ENCODE measurements at regions not wholly inside any gene's neighbourhood (a gene's known extent, or its start where the extent isn't known, plus 50 kb on each side); places are given as distances from the start of the nearest gene placed in this dataset.
"Not testable (repeated sequence)": the region's sequence is repeated elsewhere in the genome, so short reads cannot be mapped to it uniquely, and the experiment has no call there.

GRCh38 chr6:48985025-48985424 lies 478.0 kb downstream of the MMUT start:
- TF ChIP-seq CTCF (IDR thresholded peaks at IDR 0.05) = no peak
- Mint-ChIP-seq H3K9me3 (peaks cover 26% of the 10 kb centered on the region), H3K27ac (no peak overlapping the region), H3K4me1 (ENCODE audit: low read depth) (peaks cover 7% of the 10 kb centered on the region), H3K4me3 (no peak overlapping the region), H3K27me3 (ENCODE audit: insufficient read depth) (no peaks in the 10 kb centered on the region), H3K36me3 (ENCODE audit: low read depth) (peaks cover 27% of the 10 kb centered on the region)
- no peak for DNase-seq

- DNase-seq; H3K27me3 Mint-ChIP-seq (ENCODE audit: insufficient read depth); H3K27ac Mint-ChIP-seq; H3K4me3 Mint-ChIP-seq; H3K4me1 Mint-ChIP-seq (ENCODE audit: low read depth): not testable (repeated sequence)
- peaks cover 23% of the 10 kb centered on the region for H3K9me3 Mint-ChIP-seq
- H3K36me3 Mint-ChIP-seq (ENCODE audit: low read depth) = peaks cover 22% of the 10 kb centered on the region
These were observed 479.1 kb downstream of the MMUT start for GRCh38 chr6:48983968-48984367.

GRCh38 chr6:48983377-48983776 lies 479.7 kb downstream of the MMUT start:
- peaks cover 7% of the 10 kb centered on the region for H3K4me1 Mint-ChIP-seq (ENCODE audit: low read depth)
- no peak overlapping the region for H3K4me3 Mint-ChIP-seq
- no peak for TF ChIP-seq CTCF (IDR thresholded peaks at IDR 0.05)
- peaks cover 17% of the 10 kb centered on the region for H3K9me3 Mint-ChIP-seq
- H3K27me3 Mint-ChIP-seq (ENCODE audit: insufficient read depth) = no peaks in the 10 kb centered on the region; the same call in 1 of the 2 replicates
- no peak for DNase-seq
- no peak overlapping the region for H3K27ac Mint-ChIP-seq
- H3K36me3 Mint-ChIP-seq (ENCODE audit: low read depth) = peaks cover 16% of the 10 kb centered on the region

GRCh38 chr6:48979806-48980205 lies 483.2 kb downstream of the MMUT start:
- peaks cover 13% of the 10 kb centered on the region for H3K4me1 Mint-ChIP-seq (ENCODE audit: low read depth)
- no peak overlapping the region for H3K4me3 Mint-ChIP-seq
- TF ChIP-seq CTCF (IDR thresholded peaks at IDR 0.05) = no peak
- peaks cover 6% of the 10 kb centered on the region for H3K36me3 Mint-ChIP-seq (ENCODE audit: low read depth)
- no peak for DNase-seq
- no peaks in the 10 kb centered on the region; the same call in 1 of the 2 replicates for H3K27me3 Mint-ChIP-seq (ENCODE audit: insufficient read depth)
- H3K27ac Mint-ChIP-seq = no peak overlapping the region
- peaks cover 7% of the 10 kb centered on the region for H3K9me3 Mint-ChIP-seq

GRCh38 chr6:48979085-48979484 lies 484.0 kb downstream of the MMUT start:
- H3K4me3 Mint-ChIP-seq = no peak overlapping the region
- no peak for DNase-seq
- no peaks in the 10 kb centered on the region; the same call in 1 of the 2 replicates for H3K27me3 Mint-ChIP-seq (ENCODE audit: insufficient read depth)
- TF ChIP-seq CTCF (IDR thresholded peaks at IDR 0.05) = no peak
- peaks cover 9% of the 10 kb centered on the region for H3K4me1 Mint-ChIP-seq (ENCODE audit: low read depth)
- peaks cover 6% of the 10 kb centered on the region for H3K36me3 Mint-ChIP-seq (ENCODE audit: low read depth)
- no peak overlapping the region for H3K27ac Mint-ChIP-seq
- peaks cover 7% of the 10 kb centered on the region for H3K9me3 Mint-ChIP-seq

- Mint-ChIP-seq H3K27ac (peak overlapping the region; percentile 19), H3K36me3 (ENCODE audit: low read depth) (peaks cover 6% of the 10 kb centered on the region), H3K9me3 (peaks cover 7% of the 10 kb centered on the region), H3K27me3 (ENCODE audit: insufficient read depth) (no peaks in the 10 kb centered on the region; the same call in 1 of the 2 replicates), H3K4me3 (no peak overlapping the region), H3K4me1 (ENCODE audit: low read depth) (peaks cover 9% of the 10 kb centered on the region)
- TF ChIP-seq CTCF (IDR thresholded peaks at IDR 0.05) = peak; percentile 15; the same call in 1 of the 2 replicates
- peak; percentile 61 for DNase-seq
These were observed 485.0 kb downstream of the MMUT start for GRCh38 chr6:48978016-48978415.
